ENCODE measurements at regions not wholly inside any gene's neighbourhood (a gene's known extent, or its start where the extent isn't known, plus 50 kb on each side); places are given as distances from the start of the nearest gene placed in this dataset.

DNA sequence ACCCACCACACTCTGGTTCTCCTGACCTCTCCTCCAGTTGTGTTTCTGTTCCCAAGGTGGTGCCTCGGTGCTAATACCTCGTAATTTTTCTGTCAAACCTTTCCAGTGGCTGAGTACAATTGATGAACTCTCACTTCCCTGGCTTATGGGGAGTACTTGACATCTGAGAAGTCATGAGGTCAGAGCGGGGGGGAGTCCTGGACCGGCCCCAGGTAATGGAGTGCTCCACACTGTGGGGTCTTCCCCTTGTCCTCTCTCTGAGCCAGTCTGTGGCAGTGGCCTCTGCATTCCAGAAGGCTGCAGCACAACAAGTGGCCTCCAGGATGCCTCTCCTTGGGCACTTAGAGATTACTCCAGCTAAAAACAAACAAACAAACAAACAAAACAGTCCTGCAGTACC lies 122.5 kb upstream of the TRIM2 start:
- Histone ChIP-seq H3K27me3 (replicated peaks; ENCODE audit: control insufficient read depth, insufficient read depth, low read length) (no peaks in the 10 kb centered on the region), H3K9me3 (no peaks in the 10 kb centered on the region; the same call in 1 of the 2 replicates), H3K4me1 (peaks cover 14% of the 10 kb centered on the region; the same call in 1 of the 2 replicates), H3K4me3 (ENCODE audit: low read depth, low read length) (no peak overlapping the region), H3K36me3 (ENCODE audit: control insufficient read depth, insufficient read depth, low read length) (no peaks in the 10 kb centered on the region)
- TF ChIP-seq, protein P1, sequence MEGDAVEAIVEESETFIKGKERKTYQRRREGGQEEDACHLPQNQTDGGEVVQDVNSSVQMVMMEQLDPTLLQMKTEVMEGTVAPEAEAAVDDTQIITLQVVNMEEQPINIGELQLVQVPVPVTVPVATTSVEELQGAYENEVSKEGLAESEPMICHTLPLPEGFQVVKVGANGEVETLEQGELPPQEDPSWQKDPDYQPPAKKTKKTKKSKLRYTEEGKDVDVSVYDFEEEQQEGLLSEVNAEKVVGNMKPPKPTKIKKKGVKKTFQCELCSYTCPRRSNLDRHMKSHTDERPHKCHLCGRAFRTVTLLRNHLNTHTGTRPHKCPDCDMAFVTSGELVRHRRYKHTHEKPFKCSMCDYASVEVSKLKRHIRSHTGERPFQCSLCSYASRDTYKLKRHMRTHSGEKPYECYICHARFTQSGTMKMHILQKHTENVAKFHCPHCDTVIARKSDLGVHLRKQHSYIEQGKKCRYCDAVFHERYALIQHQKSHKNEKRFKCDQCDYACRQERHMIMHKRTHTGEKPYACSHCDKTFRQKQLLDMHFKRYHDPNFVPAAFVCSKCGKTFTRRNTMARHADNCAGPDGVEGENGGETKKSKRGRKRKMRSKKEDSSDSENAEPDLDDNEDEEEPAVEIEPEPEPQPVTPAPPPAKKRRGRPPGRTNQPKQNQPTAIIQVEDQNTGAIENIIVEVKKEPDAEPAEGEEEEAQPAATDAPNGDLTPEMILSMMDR (IDR thresholded peaks at IDR 0.05; ENCODE audit: insufficient read depth in 1 of 2, low read depth in 1 of 2, low read length in 1 of 2, severe bottlenecking in 1 of 2, unreplicated experiment in 1 of 2) = no peak
- ChIA-PET CTCF (interaction anchor here (5.3 kb wide), 1 partner anchor 45 kb away, joined by 143 read pairs; no protein-coding TSS in a partner anchor), POLR2A (no interaction called here)
- Mint-ChIP-seq H3K4me3 (ENCODE audit: unreplicated experiment) (no peak overlapping the region), H3K36me3 (ENCODE audit: insufficient read depth, unreplicated experiment) (no peaks in the 10 kb centered on the region), H3K4me1 (ENCODE audit: low read depth, unreplicated experiment) (peaks cover 15% of the 10 kb centered on the region), H3K27ac (ENCODE audit: unreplicated experiment) (no peak overlapping the region), H3K27me3 (ENCODE audit: insufficient read depth, unreplicated experiment) (no peaks in the 10 kb centered on the region), H3K9me3 (ENCODE audit: unreplicated experiment) (peaks cover 10% of the 10 kb centered on the region)
- no TSS peak for BruUV-seq (replicated peaks)
- intact Hi-C loops (cut with micrococcal nuclease; ENCODE audit: unreplicated experiment) = loop anchor here (5.0 kb wide), 1 partner anchor 144 kb away; the partner anchor contains the start of gene FHDC1
- DNase-seq = no peak

DNA sequence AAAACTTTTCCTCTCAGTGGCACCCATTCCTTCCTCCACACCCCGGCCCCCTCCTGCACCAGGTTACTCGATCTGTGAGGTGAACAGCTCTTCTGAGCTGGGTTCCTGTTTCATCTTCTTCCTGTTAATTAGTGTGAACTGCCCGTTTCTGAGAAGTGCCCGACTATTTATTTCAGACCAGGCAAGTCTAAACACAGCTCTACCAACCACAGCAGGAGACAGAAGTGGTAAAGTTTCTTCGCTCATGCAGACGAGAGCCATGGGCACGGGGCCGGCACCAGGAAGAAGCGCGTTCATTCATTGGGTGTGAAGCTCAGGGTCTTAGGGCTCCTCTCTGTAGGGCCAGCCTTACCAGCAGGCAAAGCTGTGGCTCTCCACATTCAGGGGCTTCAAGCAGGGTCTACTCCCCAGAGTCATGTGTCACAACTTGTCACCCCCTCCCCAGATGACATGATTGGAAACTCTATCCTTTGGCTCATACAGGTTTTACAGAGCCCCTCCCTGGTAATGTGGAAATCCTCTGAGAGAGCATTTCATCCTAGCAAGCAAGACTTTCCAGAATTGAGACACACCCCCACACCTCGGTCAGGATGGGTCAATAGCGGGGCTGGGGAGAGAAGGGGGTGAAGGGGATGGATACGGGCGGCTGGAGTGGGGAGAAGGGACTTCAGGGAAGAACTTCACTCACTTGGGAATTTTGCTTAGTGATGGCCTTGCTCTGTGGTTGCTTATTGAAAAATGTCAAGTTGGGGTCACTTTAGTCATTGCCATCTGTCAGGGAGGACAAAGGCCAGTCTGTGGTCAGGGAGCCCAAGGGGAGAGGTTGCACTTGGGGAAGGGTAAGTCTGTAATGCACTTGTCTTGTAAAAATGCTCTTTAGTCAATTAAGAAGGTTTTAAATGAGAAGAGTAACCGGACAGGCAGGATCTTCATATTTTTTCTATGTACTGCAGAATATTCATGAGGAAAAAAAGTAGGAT lies 121.6 kb upstream of the TRIM2 start:
- H3K27ac Mint-ChIP-seq (ENCODE audit: unreplicated experiment) = peak overlapping the region; percentile 79
- intact Hi-C loops (cut with micrococcal nuclease; ENCODE audit: unreplicated experiment) = loop anchor here (1.0 to 5.0 kb wide), 3 partner anchors 15 to 145 kb away; partner anchors contain the start of gene FHDC1
- no peaks in the 10 kb centered on the region for H3K36me3 ChIP-seq (ENCODE audit: control insufficient read depth, insufficient read depth, low read length)
- CTCF ChIA-PET = interaction anchor here (0.6 to 5.3 kb wide), 15 partner anchors 8 to 582 kb away, joined by 3 to 143 read pairs (median 3); partner anchors contain the start of gene FHDC1
- no peak overlapping the region for H3K4me3 ChIP-seq (ENCODE audit: low read depth, low read length)
- no peaks in the 10 kb centered on the region for H3K36me3 Mint-ChIP-seq (ENCODE audit: insufficient read depth, unreplicated experiment)
- H3K9me3 ChIP-seq = no peaks in the 10 kb centered on the region; the same call in 1 of the 2 replicates
- no peaks in the 10 kb centered on the region for H3K27me3 ChIP-seq (replicated peaks; ENCODE audit: control insufficient read depth, insufficient read depth, low read length)
- DNase-seq = no peak
- no peaks in the 10 kb centered on the region for H3K27me3 Mint-ChIP-seq (ENCODE audit: insufficient read depth, unreplicated experiment)
- BruUV-seq (replicated peaks) = no TSS peak
- TF ChIP-seq, protein P1 (IDR thresholded peaks at IDR 0.05; ENCODE audit: insufficient read depth in 1 of 2, low read depth in 1 of 2, low read length in 1 of 2, severe bottlenecking in 1 of 2, unreplicated experiment in 1 of 2) = no peak
- POLR2A ChIA-PET = no interaction called here
- H3K4me1 Mint-ChIP-seq (ENCODE audit: low read depth, unreplicated experiment) = peaks cover 15% of the 10 kb centered on the region
- H3K9me3 Mint-ChIP-seq (ENCODE audit: unreplicated experiment) = peaks cover 5% of the 10 kb centered on the region
- peaks cover 14% of the 10 kb centered on the region; the same call in 1 of the 2 replicates for H3K4me1 ChIP-seq
- no peak overlapping the region for H3K4me3 Mint-ChIP-seq (ENCODE audit: unreplicated experiment)

DNA sequence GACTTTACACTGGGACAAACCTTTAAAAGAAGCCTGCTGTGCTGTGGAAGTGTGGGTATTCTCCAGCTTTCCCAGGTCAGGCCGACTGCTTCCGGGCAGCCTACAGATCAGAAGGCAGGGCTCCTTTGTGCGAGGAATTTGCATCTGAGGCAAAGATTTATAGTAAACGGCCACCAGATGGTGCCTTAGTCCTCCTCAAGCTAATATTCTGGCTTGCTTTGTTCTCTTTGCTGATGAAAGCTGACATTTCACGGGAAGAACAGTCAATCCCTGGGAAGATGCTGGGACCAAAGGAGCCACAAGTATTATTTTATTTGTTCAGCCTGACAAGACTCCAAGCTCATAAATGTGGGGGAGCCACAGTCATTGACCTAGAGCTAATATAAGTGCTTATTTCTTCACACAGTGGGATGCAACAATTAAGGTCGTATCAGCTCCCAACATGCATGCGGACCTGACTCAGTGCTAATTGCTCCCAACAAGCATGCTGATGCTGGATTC lies 120.7 kb upstream of the TRIM2 start:
- intact Hi-C loops (cut with micrococcal nuclease; ENCODE audit: unreplicated experiment) = loop anchor here (1.0 to 5.0 kb wide), 3 partner anchors 16 to 146 kb away; partner anchors contain the start of gene FHDC1

More for the DNA sequence above, 120.7 kb upstream of the TRIM2 start:
- Histone ChIP-seq H3K4me3 (ENCODE audit: low read depth, low read length) (no peak overlapping the region), H3K9me3 (no peaks in the 10 kb centered on the region), H3K36me3 (ENCODE audit: control insufficient read depth, insufficient read depth, low read length) (no peaks in the 10 kb centered on the region), H3K4me1 (peaks cover 14% of the 10 kb centered on the region; the same call in 1 of the 2 replicates), H3K27me3 (replicated peaks; ENCODE audit: control insufficient read depth, insufficient read depth, low read length) (no peaks in the 10 kb centered on the region)
- POLR2A ChIA-PET = no interaction called here
- H3K4me3 Mint-ChIP-seq (ENCODE audit: unreplicated experiment) = no peak overlapping the region
- CTCF ChIA-PET = interaction anchor here (0.6 to 5.3 kb wide), 15 partner anchors 9 to 583 kb away, joined by 3 to 143 read pairs (median 3); partner anchors contain the start of gene FHDC1
- no peaks in the 10 kb centered on the region for H3K27me3 Mint-ChIP-seq (ENCODE audit: insufficient read depth, unreplicated experiment)
- peak; percentile 72 for DNase-seq
- BruUV-seq (replicated peaks) = no TSS peak
- peaks cover 15% of the 10 kb centered on the region for H3K4me1 Mint-ChIP-seq (ENCODE audit: low read depth, unreplicated experiment)
- no peaks in the 10 kb centered on the region for H3K9me3 Mint-ChIP-seq (ENCODE audit: unreplicated experiment)
- no peaks in the 10 kb centered on the region for H3K36me3 Mint-ChIP-seq (ENCODE audit: insufficient read depth, unreplicated experiment)
- H3K27ac Mint-ChIP-seq (ENCODE audit: unreplicated experiment) = peak overlapping the region; percentile 79
- TF ChIP-seq, protein P1 (IDR thresholded peaks at IDR 0.05; ENCODE audit: insufficient read depth in 1 of 2, low read depth in 1 of 2, low read length in 1 of 2, severe bottlenecking in 1 of 2, unreplicated experiment in 1 of 2) = peak; percentile 41 to 60

Data from Caco-2 (cell line).